ENCODE measurements at regions not wholly inside any gene's neighbourhood (a gene's known extent, or its start where the extent isn't known, plus 50 kb on each side); places are given as distances from the start of the nearest gene placed in this dataset.
"Not testable (repeated sequence)": the region's sequence is repeated elsewhere in the genome, so short reads cannot be mapped to it uniquely, and the experiment has no call there.

DNA sequence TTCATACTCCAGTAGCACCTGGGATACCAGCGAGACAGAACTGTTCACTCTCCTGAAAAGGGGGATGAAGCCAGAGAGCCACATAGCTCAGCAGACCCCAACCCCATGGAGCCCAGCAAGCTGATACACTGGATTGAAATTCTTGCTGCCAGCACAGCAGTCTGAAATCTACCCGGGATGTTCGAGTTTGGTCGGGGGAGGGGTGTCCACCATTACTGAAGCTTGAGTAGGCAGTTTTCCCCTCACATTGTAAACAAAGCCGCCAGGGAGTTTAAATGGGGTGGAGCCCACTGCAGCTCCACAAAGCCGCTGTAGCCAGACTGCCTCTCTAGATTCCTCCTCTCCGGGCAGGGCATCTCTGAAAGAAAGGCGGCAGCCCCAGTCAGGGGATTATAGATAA lies 243.7 kb upstream of the RASGEF1B start:
- DNase-seq: not testable (repeated sequence)

DNA sequence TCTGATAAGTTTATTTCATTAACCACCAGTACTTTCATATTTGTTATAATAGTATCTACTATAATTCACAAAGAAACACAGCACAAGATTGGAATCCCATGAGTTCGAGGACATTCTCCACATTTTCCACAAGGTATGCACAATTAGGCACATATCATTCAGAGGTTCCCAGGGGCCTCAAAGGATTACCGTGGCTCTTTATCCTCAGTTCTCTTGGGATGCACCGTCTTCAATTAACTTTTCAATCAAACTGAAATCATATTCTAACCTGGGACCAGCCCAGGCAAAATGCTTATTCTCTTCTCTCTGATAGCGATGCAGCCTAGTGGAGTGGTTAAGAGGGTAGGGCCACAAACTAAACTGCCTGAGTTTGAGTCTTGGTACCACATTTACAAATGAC lies 242.6 kb upstream of the RASGEF1B start:
- no peak for DNase-seq

DNA sequence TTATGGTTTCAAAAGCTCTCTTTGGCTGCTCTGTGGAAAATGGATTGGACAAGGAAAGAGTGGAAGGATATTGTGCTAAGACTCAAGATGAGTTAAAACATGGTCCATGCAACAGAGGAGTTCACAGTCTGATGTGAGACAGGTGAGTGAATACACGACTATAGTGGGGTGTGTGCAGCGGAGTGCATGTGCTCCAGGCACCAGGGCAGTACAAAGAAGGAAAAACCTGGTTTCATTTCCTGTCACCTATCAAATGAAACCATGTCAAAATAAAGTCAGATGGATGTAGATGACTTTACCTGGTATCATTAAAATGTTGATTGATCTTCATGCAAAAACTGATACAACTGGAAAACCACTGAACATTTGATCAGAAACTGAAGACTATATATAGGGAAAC lies 241.0 kb upstream of the RASGEF1B start:
- no peak for DNase-seq

DNA sequence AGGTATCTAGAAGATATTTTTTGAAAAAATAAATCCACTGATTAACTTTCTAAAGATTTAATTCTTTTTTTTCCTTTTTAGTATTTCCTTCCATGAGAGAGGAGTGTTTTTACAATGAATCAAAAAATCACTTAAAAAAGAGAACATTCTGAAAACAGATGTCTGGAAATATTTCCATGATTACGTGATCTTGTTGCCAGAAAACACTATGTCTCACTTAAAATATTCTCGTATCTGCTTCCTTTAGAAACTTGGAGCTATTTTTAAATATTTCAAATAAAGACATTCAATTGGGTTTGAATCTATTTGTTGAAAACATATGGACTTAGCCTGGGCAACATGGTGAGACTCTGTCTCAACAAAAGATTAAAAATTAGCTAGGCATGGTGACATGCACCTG lies 232.8 kb upstream of the RASGEF1B start:
- DNase-seq: peak; percentile 11

DNA sequence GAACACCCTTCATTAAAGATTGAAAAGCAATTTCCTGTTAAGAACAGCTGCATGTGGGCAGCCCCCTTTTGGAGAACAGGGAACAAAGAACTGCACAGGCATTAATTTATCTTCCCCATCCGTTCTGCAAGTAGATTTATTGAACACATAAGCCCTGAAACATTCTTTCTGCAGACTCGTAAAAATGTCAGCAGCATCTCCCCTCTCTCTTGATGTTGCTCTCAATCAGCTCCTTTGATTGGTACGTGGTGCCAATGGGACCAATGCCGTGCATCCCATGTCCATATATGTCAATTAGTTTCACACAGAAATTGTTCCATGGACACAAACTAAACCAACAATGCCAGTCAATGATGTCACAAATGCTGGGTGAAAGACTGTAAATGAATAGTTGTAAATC lies 228.5 kb upstream of the RASGEF1B start:
- no peak for DNase-seq

DNA sequence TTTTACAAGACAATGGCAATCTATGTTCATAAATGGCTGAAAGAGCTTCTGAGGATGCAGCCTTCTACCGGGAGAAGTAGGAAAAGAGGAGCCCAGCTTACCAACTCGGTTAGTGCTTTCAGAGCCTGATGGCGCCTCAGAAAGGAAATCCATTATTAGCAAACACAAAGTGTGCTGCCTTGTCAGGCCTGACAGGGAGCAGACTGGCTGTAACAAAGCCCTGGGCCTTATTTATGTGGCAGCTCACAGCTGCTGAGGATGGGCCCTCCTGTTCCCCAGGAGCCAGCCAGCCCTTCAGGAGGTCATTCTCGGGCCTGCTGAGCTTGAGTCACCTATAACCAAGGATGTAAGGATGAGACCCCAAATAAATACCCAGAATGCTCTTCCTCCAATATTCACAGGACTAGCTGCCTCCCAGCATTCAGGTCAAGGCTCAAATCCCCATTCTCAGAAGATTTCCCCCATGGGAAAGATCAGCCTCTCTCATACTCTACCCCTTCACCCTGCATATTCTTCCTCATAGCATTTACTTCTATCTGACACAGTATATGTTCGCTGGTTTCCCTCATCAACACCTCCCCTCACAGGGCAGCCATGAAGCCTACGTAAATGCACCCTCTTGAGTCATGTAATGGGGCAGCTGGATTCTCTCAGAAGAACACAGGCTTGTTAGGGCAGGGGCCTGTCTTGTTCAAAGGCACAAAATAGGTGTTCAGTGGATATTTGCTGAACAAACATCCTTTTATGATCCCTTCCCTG lies 227.0 kb upstream of the RASGEF1B start:
- DNase-seq: no peak

DNA sequence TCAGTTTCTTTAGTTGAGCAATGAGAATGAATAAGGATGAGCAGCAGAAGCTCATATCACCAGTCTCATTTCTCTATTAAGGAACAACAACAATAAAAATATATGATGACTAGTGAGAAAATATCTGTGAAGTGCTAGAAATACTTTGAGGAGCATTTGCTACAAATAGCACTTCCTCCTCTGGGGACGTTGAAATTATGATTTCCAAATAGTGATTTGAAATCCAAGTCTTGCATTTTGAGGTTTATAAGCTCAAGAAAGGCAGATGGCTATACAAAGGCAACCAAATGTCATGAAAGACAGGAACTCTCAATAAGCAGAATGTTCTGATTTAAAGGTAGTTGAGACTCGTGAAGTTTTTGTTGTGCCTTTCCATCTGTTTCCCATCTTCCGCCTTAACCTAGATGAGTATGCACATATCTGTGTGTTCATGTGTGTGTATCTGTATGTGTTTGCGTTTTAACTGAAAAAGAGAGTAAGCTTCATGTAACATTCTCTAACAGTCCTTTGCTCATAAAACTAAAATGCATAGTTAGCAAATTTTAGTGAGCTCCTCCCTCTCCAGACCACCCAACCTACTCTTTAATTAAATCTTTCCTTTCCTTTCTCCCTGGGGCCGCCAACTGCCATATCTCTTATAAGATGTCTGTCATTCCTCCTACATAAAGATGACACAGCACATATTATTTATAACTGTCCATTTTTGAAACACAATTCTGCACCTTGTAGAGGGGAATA lies 222.6 kb upstream of the RASGEF1B start:
- DNase-seq: no peak

DNA sequence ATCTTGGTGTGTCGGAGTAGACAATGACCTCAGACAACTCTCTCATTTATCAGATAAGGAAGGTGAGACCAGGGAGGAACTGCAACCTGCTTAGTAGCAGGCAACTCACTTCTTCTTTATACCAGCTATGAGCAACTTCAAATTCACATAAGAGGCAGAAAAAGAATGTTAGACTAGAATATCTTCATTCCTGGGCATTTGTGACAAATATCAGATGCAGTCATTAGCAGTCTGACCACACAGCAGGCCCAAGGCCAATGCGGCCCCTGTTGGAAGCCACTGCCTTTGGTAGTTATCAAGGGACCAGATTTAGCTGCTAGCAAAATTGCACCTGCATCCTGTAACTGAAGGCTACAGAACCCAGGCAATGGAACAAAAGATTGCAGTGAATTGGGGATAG lies 219.2 kb upstream of the RASGEF1B start:
- no peak for DNase-seq

DNA sequence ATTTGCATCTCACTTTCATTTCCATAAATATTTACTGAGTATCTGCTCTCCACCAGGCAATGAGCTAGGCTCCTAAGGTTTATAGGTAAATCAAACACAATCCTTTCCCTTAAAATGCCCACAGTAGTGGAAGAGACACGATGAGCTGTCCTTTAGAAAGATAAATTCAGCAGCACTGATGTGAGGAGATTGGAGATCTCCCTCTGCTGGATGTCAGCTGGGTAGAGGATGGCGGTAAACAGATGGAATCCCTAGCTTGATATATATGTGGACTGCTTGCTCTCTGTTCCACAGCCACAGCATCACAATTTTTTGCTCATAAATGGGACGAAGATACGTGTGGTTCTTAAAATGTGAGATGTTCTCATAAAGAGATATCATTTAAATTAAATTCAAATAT lies 216.4 kb upstream of the RASGEF1B start:
- no peak for DNase-seq

DNA sequence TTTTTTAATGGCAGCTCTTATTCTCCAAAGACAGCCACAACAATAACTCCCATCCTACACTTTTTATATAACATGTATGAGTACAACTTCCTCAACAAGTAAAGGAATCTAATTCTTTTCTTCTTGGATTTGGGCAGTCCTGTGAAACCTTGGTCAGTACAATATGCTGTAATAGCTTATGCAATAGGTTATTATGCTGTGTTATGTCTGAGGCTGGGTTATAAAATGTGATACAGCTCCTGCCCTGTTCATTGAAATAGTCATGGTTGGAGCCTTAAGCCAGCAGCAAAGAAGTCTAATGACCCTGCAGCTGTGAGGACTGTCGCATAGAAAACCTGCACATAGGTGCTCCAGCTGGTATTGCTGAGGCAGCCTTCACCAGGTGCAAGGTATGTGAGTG lies 215.8 kb upstream of the RASGEF1B start:
- no peak for DNase-seq

DNA sequence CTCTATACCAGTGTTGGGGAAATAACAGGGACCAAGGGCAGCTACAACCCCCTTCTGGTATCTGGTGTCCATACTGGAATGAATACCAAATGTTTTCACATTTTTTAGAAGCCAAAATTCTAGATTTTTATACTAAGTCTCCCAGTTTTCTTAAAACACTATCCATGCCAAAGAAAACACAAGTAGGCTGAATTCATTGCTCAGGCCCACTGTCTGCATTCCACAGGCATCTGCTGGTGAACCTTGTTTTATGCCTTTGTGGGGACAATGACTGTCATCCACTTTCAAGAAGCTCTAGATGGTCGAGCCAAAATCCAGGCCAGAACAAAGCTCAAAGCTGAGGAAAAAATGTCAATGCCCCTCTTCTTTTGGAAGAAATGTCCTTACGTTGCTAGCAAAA lies 213.4 kb upstream of the RASGEF1B start:
- DNase-seq: peak; percentile 39

DNA sequence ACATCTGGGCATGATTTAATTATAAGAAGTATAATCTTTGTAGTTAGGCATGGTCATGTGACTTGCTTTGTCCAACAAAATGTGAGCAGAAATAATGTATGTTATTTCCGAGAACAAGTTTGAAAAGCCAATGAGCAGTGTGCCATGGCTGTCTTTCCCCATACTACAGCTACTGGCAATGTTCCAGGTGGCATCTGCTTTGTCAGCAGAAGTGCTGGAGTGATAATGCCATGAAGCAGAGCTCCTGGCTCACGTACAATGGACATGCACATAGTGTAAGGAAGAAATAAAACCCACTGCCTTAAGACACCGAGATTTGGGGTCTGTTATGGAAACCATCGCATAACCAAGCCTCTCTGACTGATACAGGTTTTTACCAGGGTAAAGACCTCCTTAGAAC lies 212.6 kb upstream of the RASGEF1B start:
- no peak for DNase-seq

DNA sequence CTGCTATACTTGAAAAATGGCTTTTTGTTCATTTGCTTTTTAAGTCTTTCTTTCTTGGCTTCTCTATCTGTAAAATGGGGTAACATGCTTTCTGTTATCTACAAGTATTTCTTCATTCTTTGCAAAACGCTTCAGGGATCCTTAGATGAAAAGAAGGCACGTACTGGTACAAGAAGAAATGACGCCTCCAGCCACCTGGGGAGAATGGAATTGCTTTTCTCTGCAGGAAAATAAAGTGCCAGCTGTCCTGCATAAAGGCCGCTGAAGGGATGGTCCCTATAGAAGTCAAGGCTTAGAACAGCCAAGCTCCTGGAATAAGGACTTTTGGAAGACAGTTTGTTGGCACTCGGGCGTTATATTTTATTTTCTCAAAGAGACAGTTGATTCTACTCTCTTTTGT lies 210.8 kb upstream of the RASGEF1B start:
- DNase-seq: no peak

DNA sequence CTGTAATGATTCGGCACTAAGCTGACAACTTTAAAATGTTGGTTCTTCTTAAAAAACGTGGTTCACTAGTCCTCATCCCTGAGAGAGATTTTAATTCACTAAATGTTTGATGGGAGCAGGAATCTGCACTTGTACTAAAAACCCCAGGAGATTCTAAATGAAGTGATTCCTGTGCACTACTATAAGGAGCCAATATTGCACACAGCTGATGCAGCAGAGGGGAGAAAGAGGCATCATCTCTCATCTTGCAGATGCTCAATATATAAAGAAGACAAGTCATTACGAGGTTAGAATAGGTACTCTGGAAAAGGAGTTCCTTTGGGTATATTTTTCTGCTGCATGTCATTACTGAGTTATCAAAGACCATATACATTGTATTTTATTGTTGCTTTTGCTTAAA lies 207.6 kb upstream of the RASGEF1B start:
- no peak for DNase-seq

DNA sequence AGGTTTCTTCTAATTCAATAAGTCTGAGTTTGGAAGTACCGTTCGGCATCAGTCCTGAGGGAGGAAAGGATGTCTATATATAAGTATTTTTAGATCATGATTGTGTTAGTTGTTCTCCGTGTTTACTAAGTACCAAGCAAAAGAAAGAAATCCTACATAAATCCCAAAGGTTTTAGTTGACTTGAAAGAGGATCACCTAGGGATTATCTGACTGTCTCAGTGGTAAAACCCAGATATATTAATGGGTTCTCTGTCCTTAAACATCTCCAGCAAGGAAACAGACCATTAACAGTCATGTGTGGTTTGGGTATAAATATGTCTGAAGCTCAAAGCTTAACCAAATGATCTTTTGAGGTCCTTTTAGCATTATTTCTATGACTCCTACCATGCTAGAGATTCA lies 207.1 kb upstream of the RASGEF1B start:
- DNase-seq: no peak

DNA sequence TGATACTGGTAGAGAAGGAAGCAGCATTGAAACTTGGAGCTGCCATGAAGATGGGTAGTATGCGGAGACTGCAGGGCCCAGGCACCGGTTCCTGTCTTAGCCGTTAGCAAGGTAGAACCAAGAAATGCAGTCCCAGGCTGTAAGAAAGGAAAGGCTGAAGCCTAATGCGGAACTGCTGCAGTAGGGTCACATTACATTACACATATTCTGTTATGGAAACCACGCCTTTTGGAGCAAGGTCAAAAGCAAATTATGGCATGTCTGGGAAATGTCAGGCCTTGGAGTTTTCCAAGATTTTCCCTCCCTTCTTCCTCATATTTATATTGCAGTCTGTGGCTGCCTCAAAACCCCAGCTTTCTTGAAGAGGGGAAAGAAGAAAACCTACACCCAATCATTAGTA lies 204.8 kb upstream of the RASGEF1B start:
- peak; percentile 4 for DNase-seq

DNA sequence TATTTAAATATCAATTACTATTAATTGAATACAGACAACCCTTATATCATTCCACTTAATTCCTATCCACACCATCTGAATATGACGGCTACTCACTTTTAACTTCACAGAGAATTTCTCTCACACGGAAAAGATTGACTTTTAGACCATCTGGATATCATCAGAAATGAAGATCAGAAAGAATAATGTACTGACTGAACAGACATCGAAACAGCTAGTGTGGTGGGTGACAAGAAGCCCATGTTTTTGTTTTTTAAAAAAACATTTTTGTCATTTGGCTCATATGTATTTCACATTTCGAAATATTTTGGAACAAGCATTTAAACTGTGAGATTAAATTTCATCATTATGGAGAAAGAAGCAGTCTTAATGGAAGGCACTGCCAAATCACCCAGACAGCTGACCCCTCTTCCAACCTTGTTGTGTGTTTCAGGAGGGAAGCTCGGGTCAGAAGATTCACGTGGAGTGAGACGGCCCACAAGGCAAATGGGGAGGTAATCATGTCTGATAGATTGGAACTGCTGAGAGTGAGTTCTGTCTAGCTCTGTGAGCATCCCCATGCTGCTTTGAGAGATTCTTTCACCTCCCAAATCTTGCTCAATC lies 204.2 kb upstream of the RASGEF1B start:
- DNase-seq: no peak

DNA sequence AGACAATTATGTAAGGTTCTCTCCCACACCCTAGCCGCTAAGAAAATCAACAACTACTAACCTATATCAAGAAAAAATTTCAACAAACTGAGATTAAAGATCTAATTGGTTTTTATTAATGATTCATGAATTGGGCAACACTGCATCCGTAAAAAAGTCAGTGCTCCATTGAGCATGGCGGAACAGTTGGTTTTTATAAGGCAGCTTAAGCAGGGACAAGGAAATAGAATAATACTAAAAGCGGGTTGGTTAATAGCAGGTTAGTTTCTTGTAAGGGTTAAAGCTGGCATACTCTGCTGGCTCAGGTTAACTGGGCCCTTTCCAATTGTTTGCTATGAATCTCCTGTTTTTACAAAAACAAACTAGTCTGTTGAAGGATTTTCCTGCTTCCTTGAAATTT lies 202.3 kb upstream of the RASGEF1B start:
- DNase-seq: no peak

DNA sequence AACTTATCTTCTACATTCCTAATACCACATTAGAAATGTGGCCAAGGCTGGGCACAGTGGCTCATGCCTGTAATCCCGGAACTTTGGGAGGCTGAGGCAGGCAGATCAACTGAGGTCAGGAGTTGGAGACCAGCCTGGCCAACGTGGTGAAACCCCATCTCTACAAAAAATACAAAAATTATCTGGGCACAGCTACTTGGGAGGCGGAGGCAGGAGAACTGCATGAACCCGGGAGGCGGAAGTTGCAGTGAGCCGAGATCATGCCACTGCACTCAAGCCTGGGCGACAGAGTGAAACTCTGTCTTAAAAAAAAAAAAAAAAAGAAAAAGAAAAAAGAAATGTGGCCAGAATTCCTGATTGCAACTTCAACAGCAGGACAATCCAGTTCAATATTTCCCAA lies 196.6 kb upstream of the RASGEF1B start:
- not testable (repeated sequence) for DNase-seq

DNA sequence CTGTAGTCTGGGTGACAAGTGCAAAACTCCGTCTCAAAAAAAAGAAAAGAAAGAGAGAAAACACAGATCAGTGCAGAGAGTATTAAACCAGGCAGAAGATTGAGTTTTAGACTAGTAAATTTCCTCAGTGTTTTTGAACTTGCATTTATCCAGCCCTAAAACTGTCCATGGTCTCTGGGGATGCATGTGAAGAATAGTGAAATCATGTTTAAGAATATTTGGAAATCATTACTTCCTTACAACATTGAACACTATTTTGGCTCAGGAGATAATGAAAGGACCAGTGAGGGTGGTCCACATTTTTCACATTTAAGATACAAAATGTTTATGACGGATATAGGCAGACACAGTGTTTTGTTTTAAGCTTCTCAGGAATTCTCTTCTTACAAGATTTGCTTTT lies 195.8 kb upstream of the RASGEF1B start:
- DNase-seq: no peak

DNA sequence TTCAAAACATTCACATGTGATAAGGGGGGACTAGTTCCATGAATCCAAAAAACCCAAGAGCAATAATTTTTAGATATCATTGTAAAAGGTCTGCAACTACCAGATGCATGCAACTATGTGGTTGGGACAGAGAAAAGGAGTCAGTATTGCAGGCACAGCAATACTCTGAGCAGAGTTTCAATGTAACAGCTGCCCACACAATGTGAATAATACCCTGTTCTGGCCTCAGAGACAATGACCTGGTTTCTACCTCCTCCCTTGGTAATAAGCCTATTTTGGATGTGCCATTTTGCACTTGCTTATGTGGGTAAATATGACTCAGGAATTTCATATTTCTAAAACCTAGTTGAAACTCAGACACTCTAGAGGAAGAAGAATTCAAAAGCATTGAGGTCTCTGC lies 194.8 kb upstream of the RASGEF1B start:
- DNase-seq: no peak

DNA sequence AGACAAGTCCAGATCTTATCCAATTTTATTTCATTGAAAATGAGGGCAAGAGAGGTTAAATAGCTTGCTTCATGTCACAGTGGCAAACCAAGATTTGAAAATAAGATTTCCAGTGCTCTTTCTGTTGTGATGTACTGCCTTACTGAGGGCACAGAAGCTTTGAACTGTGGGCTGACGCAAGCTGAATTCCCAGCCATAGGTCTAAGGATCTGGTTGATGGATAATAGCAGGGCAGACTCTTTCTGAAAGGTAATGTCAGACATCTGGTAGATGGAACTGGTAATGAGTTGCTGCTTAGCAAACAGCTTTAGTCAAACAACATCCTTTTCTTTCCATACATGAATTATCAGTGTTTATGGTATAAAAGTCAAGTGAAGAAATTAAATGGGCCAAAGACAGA lies 193.9 kb upstream of the RASGEF1B start:
- DNase-seq: no peak

DNA sequence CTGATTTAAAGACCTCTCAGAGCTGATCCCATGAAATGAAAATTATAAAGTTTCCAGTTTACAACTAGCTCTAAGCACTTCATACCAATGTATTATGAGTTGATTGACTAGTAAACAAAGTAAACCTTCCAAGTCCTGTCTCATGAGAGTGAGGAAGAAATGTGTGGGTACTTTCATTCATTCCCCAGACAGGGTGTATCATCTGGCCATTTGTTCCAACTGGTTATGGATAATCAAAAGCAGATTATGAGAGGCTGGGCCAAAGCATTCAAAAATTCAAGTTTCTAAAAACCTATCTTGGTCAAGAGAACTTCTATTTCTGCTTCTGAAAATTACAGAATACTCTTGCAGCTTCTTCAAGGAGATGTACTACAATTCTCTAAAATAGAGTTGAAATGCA lies 193.3 kb upstream of the RASGEF1B start:
- DNase-seq: no peak

DNA sequence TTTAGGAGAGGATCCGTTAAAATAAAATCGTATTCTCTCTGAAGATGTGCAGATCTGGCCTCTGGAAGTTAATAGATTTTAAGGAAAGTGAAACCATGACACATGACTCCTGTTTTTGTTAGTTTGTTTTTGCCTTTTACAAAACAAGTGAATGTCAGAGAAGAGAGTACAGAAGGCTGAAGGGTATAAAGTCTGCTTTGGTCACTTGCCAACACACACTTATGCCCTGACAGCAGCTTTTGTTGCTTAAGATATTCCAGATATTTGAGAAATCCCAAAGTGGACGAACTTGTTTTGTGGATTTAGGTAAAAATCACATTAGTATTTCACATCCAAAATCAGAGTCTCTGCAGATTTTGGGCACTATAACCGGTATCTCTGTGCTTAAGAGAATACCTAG lies 192.4 kb upstream of the RASGEF1B start:
- no peak for DNase-seq

All from fibroblast of skin of scalp (primary cell).